EL (cell line): ENCODE measurements at regions not wholly inside any gene's neighbourhood (a gene's known extent, or its start where the extent isn't known, plus 50 kb on each side); places are given as distances from the start of the nearest gene placed in this dataset.
"Not testable (repeated sequence)": the region's sequence is repeated elsewhere in the genome, so short reads cannot be mapped to it uniquely, and the experiment has no call there.

Experiments used
- DNase-seq: peaks from one replicate; pipeline ENCODE4 v3.0.0-alpha.2; 2016

DNA sequence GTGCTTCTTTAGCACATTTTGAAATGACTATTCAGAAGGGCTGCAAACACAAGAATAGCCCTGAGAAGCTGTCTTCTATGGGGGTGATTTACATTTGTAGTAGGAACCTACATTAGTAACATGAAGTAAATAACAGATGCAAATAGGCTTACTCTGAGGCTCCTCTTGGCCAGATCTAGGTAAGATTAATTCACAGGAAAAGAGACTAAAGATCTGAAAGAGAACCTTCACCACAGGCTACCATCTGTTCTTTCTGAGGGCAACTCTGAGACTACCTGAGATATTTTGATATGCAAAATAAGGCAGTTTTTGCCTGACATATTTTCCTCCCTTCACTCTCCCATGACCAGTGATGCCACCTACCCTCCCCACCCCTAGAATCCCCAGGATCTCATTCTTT lies 1267.8 kb downstream of the PLA2G4A start:
- no peak for DNase-seq

DNA sequence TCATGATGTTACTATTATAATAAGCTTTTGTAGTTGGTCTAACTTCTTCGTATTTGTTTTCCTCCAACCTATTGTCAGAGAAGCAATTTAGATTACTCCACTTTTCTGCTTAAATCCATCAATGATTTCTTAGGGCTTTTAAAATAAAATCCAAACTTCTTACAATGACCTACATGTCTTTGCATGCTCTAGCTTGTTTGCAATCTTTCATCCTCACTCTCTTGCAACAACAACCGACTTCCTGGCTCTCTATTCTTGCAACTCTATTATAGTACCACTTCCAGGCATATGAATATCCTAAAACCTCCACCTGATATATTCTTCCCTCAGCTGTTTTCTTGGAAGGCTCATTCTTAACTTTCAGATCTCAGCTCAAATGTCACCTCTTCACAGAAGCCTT lies 1288.7 kb downstream of the PLA2G4A start:
- DNase-seq, result no peak

DNA sequence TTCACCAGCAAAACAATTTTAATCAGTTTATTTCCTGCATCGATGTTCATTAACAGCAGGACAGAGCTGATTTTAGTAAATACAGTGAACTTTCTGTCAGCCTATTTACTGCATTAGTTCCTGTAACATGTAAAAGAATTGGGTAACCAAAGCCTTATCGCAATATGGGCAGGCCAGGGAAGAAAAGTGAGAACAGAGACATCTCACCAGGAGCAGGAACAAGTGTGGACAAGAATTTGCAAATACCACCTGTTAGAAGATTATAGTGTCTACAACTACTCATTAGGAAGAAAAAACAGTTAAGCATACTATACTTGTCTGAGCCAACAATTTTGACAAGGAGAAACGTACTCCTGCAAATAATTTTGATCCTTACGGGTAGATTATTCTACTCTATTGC lies 1293.9 kb downstream of the PLA2G4A start:
- DNase-seq, result no peak

DNA sequence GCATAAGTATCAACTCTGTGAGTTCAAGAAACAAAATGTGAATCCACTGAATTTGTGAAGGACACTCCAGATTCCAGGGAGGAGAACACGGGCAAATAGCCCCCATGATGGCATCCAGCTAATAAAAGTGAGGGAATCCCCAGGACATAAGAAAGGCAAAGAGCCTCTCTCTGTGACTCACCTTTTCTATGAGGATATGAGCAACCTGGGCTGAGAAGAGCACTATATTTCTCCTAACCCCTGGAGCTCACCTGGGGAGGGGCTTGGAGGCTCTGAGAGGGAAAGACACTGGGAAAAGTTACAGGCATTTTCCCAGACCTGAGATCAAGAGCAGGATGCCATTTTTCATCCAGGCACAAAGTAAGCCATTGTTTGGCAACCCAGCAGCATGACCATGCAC lies 1298.8 kb downstream of the PLA2G4A start:
- no peak for DNase-seq

DNA sequence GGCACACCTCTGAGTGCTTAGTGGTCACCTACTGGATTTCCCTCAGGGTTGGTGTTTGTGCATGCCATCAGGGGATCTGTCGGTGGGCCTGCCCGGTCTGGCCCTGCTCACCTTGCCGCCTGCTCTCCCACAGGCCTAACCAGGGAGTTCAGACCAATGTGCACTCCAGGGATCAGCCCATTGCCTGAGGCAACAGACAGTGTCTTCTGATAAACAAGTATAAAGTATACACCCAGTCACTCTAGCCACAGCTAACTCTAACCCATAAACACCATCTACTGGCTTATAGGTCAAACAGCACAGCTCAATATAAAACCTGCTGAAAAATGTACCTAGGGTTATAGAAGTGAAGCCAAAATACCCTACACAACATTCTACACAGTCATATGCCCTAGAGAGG lies 1300.0 kb downstream of the PLA2G4A start:
- peak; percentile 54 for DNase-seq

DNA sequence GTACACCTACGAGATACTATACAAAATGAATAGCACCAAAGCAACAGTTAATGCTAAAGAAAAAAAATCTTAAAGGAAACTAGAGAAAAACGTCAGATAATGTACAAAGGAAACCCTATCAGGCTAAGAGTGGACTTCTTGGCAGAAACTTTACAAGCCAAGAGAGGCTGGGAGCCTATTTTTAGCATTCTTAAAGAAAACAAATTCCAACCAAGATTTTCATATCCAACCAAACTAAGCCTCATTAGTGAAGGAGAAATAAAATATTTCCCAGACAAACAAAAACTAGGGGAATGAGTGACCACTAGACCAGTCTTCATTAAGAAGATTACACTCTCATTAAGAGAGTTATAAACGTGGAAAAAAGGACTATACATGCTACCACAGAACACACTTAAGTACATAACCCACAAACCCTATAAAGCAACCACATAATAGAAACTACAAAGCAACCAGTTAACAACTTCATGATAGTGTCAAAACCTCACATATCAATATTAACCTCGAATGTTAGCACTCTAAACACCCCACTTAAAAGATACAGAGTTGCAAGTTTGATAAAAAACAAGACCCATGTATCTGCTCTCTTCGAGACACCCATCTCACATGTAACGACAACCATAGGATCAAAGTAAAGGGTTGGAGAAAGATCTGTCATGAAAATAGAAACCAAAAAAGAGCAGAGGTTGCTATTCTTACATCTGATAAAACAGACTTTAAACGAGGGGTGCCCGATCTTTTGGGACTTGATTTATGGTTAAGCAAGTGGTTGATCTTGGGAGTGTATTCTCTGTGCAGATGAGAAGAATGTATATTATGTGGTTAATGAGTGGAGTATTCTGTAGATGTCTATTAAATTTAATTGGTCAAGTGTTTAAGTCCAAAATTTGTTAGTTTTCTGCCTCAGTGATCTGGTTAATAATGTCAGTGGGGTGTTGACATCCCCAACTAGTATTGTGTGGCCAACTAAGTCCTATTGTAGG lies 1301.4 kb downstream of the PLA2G4A start:
- no peak for DNase-seq

DNA sequence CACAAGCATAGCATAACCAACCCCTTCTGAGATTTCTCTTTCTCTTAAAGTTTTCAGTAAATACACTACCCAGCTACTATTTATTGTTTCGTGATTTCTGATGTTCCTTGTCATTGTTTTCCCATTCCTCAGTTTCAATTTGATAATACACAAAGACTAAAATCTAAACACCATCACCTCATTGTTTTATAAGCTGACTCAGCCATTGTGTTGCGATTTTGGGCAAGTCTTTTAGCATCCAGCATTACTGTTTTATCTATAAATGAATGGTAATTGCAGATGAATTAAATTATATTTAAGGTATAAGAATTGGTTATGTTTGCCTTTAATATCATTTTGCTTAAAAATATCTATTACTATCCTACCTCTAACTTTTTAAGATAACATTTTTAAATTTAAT lies 1308.5 kb downstream of the PLA2G4A start:
- no peak for DNase-seq

DNA sequence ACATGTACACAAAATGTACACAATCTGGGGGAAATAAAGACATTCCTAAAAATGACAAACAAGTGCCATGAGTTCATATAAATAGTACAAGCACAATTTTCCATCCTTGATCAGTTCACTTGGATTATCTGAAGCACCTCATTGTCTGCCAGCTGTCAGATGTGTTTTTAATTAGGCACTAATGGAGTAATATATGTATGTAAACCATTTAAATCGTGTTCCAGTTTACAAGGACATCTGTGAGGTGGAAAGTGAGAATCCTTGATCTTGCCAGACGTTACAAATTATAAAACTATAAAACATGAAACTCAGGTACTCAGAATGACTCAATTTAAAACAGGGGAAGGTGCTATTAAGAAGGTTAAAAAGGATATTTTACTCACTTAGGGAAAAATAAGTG lies 1312.2 kb downstream of the PLA2G4A start:
- no peak for DNase-seq

DNA sequence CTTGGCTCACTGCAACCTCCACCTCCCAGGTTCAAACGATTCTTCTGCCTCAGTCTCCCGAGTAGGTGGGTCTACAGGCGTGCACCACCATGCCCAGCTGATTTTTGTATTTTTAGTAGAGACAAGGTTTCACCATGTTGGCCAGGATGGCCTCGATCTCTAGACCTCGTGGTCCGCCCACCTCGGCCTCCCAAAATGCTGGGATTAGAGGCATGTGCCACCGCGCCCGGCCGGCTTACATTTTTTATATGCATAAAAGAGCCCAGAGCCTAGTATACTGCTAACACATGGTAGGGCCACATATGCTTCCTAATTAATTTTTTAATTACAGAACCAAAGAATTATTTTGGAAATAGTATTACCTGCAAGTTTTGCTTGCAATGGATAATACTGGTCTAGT lies 1325.4 kb downstream of the PLA2G4A start:
- DNase-seq, result no peak

DNA sequence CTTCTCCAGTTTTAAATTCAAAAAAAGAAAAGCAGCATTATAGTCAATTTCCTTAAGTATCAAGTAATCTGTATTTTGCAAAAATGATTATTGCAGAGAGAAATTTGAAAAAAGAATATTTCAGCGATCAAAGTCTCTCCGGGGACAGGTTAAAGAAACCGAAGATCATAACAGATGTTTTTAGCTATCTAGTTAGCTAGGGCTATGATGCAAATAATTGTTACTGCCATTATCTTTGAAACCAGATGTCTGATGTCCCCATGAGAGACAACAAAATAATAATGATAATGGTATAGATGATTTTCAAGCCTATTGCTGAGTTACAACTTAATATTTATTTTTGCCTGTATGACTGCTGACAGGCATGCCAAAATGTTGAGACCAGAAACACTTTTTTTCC lies 1326.0 kb downstream of the PLA2G4A start:
- DNase-seq, result no peak

DNA sequence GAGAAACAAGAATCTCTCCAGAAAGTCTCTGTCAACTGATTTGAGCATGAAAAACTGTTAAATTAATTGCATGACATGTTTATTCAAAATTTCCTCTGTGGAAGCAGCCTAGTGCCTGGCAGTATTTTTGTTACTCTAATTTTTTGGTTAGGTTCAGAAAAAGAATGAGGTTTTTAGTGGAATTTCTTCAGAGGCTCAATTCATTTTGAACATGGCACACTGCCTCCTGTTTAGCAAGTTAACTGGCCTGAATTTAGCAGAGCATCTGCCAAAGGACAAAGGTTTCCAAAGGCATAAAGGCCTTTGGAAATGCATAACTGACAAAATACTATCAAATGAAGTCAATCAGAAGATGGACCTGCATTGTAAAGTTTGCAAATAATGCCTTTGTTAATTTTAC lies 1326.5 kb downstream of the PLA2G4A start:
- DNase-seq, result no peak

DNA sequence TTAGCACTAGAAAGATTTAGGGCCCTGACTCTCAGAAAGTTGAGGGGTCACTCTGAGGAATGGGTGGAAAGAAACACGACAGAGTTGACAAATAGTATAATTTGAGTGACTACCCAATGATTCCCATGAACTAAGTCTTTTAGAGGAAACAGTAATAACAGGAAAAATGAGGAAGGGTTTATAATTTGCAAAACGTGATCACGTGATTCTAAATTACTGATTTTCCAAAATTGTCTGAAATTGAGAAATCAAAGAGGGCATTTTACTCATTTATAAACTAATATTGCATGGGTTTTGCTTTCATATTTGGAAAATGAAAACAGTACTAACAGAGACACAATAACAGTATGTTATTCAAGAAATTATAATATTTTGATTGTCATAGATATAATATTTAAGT lies 1335.7 kb downstream of the PLA2G4A start:
- no peak for DNase-seq

DNA sequence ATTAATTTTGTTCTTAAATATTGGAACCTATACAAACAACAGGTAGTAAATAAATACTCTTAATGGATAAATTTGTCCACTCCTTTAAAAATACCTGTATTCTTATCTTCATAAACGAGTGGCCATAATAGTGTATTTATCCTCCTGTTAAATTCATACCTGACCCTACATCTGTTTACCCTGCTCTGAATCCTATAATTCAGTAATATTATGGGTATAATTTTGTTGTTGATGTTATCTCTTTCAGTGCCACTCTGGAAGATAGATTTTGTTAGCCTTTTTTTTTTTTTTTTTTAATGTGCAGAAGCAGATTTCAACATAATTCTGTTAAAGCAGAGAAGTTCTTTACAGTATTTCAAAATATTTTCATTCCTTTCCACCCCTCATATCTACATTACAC lies 1337.9 kb downstream of the PLA2G4A start:
- no peak for DNase-seq

DNA sequence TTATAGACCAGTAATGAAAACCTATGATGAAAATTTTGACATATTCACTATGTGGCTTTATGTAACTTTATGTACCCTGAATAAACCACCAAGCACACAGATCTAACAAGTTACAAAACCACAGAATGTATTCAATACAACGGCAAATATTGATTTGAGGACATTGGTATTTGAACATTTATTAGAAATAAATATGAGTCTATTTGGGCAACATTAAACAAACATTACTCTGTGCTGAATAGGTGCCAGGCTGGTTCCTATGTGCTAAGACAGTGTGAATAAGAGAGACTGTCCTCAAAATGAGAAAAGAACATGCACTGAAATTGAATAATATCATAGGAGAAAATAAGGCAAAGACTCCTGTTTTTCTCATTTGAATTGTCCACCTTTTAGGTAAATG lies 1341.2 kb downstream of the PLA2G4A start:
- no peak for DNase-seq

DNA sequence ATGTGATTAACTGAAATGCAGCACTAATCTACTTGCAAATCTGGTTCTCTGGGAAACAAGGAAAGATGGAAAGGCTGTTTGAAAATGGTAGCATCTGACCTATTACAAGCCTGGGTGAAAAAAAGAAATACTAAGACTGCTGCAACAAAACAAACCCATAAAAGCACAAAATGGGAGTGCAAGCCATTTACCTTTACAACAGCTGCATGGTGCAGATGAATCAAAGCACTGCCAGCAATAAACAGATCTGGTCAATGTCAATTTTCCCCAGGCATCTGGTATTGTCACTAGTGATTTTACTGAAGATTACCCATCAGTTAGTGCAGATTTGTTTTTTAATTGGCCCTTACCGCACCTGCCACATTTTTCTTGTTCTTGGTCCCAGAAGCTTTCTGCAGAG lies 1341.7 kb downstream of the PLA2G4A start:
- DNase-seq, result no peak

DNA sequence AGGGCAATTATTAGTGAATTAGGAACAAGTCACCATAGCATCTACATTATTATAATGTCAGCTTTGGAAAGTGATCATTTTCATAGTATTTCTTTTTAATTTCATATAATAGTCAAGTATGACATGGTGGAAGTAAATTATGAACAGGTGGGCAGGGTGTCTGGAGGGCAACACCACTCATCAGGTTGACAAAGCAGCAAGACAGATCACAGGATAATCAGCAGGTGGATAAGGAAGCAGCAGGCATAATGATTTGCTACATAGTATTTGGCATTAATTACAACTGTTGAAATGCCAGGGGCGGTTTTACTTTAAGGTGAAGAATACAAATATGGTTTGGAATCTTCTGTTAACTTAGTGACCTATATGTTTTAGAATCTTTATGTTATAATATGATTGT lies 1342.2 kb downstream of the PLA2G4A start:
- DNase-seq, result no peak

DNA sequence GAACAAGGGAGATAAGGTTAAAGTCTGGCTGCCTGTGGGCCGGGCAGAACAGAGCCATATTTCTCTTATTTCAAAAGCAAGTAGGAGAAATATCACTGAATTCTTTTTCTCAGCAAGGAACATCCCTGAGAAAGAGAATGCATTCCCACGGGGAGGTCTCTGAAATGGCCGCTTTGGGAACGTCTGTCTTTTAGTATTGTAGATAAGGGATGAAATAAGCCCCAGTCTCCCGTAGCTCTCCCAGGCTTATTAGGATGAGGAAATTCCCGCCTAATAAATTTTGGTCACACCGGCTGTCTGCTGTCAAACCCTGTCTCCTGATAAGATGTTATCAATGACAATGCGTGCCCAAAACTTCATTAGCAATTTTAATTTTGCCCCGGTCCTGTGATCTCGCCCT lies 1353.3 kb downstream of the PLA2G4A start:
- DNase-seq, result not testable (repeated sequence)

DNA sequence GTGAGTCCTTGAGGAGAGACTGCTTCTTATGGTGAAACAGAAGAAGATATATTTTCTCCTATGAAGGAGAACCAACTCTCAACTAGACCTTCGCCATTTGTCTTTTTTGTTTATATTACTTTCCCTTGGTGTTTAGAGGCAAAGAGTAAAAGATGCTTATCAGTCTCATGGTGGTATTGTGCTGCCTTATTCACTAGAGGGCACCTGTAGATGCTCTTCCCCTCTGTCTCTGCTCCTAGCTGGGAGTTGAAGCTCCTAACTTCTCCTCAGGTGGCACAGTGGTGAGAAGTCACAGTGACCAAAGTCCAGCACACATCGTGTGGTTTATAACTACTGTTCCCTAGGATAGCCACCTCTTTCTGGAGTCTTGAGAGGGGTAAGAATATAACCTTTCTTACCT lies 1359.6 kb downstream of the PLA2G4A start:
- no peak for DNase-seq

DNA sequence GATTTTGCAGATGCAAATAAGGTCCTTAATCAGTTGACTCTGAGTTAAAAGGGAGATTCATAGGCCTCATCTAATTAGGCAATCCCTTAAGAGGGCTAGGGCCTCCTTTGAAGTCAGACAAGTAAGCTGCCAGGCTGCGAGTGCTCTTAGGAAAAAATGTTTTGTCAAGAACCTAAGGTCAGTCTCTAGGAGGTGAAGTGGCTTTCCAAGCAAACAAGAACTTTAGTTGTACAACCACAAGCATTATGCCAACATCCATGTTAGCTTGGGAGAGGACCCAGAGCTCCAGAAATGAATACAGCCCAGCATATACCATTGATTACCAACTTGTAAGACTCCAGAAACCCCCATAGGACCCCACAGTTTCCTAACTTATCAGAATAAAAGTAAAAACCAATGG lies 1366.2 kb downstream of the PLA2G4A start:
- no peak for DNase-seq

DNA sequence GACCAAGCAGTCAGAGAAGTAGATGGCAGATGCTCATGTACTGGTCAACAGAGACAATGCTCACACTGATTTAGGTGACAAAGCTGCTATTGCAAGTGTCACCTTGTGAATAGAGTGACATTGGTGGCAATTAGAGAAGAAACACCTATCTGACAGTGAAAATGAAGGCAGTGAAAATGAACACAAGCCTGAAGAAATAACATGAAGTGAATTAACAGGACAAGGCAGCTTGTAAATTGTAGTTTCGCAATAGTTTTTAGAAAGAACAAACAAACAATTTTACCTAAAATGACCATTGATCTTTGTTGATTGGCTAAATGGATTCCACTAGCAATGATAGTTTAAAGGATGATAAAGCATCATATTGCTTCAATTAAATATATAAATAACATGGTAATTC lies 1389.5 kb downstream of the PLA2G4A start:
- DNase-seq, result no peak

DNA sequence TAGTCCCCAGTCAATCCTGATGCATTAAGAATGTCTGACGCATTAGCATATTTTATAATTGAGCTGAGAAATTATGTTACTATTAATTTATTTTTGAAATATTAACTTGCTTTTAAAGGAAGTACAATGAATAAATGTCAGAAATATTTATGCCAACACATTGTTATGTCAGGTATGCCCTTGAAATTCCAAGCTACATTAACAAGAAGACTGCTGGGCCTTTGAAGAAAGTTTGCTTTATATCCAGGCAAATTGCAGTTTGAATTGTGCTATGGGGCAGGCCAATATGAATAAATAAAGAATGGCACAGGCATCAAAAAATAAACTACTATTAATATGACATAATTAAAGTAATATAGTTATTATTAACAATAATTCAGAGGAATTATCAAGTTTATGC lies 1391.3 kb downstream of the PLA2G4A start:
- no peak for DNase-seq

DNA sequence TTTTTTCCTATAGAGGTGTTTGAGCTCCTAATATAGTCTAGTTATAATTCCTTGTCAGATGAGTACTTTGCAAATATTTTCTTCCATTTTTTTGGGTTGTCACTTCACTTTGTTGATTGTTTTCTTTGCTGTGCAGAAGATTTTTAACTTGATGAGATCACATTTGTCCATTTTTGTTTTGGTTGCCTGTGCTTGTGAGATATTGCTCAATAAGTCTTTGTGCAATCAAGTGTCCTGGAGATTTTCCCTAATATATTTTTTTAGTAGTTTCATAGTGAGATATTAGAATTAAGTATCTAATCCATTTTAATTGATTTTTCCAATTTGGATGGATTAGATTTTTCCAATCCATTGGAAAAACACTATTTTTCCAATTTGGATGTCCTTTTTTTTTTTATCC lies 1395.5 kb downstream of the PLA2G4A start:
- DNase-seq, result no peak

DNA sequence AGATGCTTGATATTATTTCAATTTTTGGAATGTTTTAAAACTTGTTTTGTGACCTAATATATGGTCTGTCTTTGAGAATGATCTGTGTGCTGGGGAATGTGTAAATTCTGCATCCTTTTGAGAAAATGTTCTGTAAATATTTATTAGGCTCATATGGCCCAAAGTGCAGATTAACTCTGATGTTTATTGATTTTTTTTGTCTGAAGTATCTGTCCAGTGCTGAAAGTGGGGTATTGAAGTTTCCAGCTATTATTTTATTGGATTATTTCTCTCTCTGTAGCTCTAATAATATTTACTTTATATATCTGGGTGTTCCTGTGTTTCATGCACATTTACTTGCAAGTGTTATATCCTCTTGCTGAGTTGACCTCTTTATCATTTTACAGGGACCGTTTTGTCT lies 1397.2 kb downstream of the PLA2G4A start:
- no peak for DNase-seq

DNA sequence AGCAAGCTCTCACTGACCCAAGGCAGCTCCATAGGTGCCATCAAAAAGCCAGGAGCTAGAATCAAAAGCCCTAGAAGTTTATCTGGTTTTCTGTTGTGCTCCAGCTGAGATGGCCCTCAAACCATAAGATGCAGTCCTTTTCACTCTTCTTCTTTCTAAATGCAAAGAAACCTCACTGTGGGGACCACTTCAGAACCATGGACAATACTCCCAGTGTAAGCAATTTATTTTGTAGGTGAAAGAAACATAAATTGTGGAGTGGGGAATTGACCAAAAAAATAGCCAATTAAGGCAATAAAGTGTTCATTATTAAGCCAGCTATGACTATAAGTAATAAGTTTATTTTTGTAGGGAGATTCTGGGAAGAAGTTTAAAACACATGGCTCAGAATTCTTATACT lies 1399.9 kb downstream of the PLA2G4A start:
- no peak for DNase-seq
